Globus pallidus (tissue), 1 donor: ENCODE measurements at regions not wholly inside any gene's neighbourhood (a gene's known extent, or its start where the extent isn't known, plus 50 kb on each side); places are given as distances from the start of the nearest gene placed in this dataset.

Experiments used
- DNase-seq: peaks from one replicate; pipeline ENCODE4 v3.0.0-alpha.2; 2015; ENCODE audit warnings: low spot score

GRCh38 chr3:194837457-194838127, 151.9 kb downstream of the FAM43A start:
- no peak for DNase-seq

- no peak for DNase-seq
These were observed 152.6 kb downstream of the FAM43A start for GRCh38 chr3:194838236-194838635.

GRCh38 chr3:194840661-194841514, 155.2 kb downstream of the FAM43A start:
- no peak for DNase-seq

GRCh38 chr3:194841515-194841841, 155.8 kb downstream of the FAM43A start:
- DNase-seq, result no peak

GRCh38 chr3:194843556-194843955, 157.9 kb downstream of the FAM43A start:
- no peak for DNase-seq

GRCh38 chr3:194844046-194844445, 158.4 kb downstream of the FAM43A start:
- DNase-seq, result no peak

GRCh38 chr3:194849166-194849875, 163.6 kb downstream of the FAM43A start:
- no peak for DNase-seq

GRCh38 chr3:194851254-194851653, 165.6 kb downstream of the FAM43A start:
- DNase-seq, result no peak

- no peak for DNase-seq
These were observed 166.3 kb downstream of the FAM43A start for GRCh38 chr3:194851941-194852340.

GRCh38 chr3:194852345-194852744, 166.7 kb downstream of the FAM43A start:
- no peak for DNase-seq

GRCh38 chr3:194852831-194853508, 167.3 kb downstream of the FAM43A start:
- no peak for DNase-seq

GRCh38 chr3:194854206-194854605, 168.5 kb downstream of the FAM43A start:
- no peak for DNase-seq

GRCh38 chr3:194854659-194855390, 169.1 kb downstream of the FAM43A start:
- DNase-seq, result no peak

- no peak for DNase-seq
These were observed 170.6 kb downstream of the FAM43A start for GRCh38 chr3:194856296-194856695.

- DNase-seq, result no peak
These were observed 171.9 kb downstream of the FAM43A start for GRCh38 chr3:194857469-194858113.

GRCh38 chr3:194858382-194858781, 172.7 kb downstream of the FAM43A start:
- DNase-seq, result no peak

GRCh38 chr3:194860725-194861124, 175.0 kb downstream of the FAM43A start:
- DNase-seq, result no peak

GRCh38 chr3:194861375-194861774, 175.7 kb downstream of the FAM43A start:
- no peak for DNase-seq

- DNase-seq, result no peak
These were observed 179.4 kb downstream of the FAM43A start for GRCh38 chr3:194865061-194865460.

- no peak for DNase-seq
These were observed 179.9 kb downstream of the FAM43A start for GRCh38 chr3:194865615-194866014.

GRCh38 chr3:194866236-194866635, 180.6 kb downstream of the FAM43A start:
- DNase-seq, result no peak
